GM21423 (cell line): ENCODE measurements at regions not wholly inside any gene's neighbourhood (a gene's known extent, or its start where the extent isn't known, plus 50 kb on each side); places are given as distances from the start of the nearest gene placed in this dataset.
"Not testable (repeated sequence)": the region's sequence is repeated elsewhere in the genome, so short reads cannot be mapped to it uniquely, and the experiment has no call there.

ENCODE experiments used
- ATAC-seq: cut with Tn5 transposase; IDR thresholded peaks from one replicate; pipeline ENCODE4 v1.9.1; 2021; ENCODE audit warnings: mild to moderate bottlenecking, moderate library complexity; ENCODE audit not compliant: unreplicated experiment

DNA sequence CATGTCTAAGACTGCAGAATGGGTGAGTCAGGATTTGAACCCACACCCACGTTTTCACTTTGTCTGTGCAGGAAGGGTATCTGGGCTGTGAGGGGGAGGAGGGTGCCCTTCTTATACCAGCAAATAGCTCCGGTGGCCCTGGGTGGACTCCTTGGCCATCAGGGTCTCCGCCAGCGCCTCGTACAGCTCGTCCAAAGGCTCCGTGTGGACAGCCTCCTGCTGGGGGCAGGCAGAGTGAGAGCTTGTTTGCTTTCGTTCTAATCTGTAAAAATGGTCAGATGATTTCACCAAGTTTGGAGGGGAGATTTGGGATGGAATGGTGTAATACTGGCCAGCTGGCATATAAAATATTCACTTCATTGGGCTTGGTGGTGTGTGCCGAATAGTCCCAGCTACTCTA lies 111.7 kb upstream of the CCZ1B start:
- ATAC-seq, result not testable (repeated sequence)

GRCh38 chr7:6938284-6938683 lies 112.2 kb upstream of the CCZ1B start:
- not testable (repeated sequence) for ATAC-seq

GRCh38 chr7:6939126-6939525 lies 113.1 kb upstream of the CCZ1B start:
- ATAC-seq, result not testable (repeated sequence)

GRCh38 chr7:6939896-6940295 lies 113.8 kb upstream of the CCZ1B start:
- not testable (repeated sequence) for ATAC-seq

DNA sequence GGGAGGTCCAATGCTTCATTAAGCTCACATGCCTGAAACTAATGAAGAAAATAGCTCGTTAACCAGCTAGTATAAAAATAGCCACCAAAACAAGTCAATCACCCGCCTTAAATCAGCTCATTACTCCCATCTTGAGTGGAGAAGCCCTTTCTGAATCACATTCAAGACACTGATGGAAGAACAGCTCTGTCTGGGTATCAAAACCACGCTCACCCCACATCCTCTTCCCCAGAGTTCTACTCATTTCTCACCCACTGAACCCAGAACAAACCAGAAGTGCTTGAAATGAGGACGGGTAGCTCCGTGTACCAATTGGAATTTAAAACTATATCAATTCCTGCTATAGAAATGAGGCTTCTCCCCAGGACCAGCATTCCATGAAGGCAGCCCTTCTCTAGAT lies 120.8 kb upstream of the CCZ1B start:
- ATAC-seq, result not testable (repeated sequence)

- ATAC-seq, result not testable (repeated sequence)
These were observed 124.2 kb upstream of the CCZ1B start for GRCh38 chr7:6950231-6950630.

DNA sequence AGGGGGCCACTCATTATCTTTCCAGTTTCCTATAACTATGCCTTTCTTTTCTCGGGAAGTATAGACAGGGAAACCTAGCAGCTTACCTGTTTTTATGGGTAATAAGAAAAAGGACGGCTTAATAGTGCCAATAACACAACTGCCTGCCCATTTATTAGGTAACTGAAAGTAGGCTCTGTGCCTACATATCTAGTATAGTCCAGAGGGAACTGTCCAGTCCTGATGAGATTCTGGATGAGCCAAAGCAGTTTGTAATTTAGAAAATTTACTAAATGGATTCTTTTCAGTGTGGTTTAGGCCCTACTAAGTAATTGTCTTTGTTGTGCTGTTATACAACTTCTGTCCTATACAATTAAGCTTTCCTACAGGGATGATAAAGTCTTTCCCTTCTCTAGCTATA lies 125.5 kb upstream of the CCZ1B start:
- ATAC-seq, result not testable (repeated sequence)

DNA sequence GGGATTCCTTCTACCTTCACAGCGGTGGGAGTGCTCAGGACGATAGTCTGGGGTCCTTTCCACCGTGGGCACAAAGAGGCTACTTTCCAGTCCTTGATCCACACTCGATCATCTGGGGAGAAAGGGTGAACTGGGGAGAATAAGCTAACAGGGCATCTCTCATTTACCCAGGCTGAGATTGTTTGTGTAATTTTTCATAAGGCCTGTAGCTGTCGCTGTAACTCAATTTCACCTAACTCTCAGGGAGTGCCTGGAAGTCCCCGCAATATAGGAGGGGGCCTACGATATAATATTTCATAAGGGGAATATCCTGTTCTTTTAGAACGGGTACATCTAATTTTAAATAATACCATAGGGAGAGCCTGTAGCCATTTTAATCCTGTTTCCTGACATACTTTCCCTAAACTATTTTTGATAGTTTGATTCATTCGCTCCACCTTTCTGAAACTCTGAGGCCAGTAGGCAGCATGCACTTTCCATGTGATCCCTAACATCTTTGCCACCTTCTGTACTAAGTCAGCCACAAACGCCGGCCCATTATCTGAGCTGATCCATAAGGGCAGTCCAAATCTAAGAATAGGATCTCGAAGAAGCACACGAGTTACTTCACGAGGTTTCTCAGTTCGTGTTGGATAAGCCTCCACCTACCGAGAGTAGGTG lies 127.2 kb upstream of the CCZ1B start:
- ATAC-seq, result not testable (repeated sequence)

DNA sequence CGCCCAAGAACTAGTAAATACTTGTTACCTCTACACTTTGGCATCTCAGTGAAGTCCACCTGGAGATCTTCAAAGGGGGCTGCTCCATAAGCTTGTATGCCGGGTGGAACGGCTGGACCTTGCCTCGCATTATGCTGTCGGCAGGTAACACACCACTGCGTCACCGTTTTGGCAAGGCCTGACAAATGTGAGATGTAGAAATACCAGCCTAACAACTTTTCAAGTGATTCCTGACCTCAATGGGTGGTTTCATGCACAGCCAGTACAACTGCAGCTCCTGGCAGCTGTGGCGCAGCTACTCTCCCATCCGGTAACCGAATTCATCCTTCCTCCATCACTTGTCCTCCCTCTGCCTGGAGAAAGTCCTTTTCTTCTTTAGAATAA lies 127.7 kb upstream of the CCZ1B start:
- ATAC-seq, result not testable (repeated sequence)

DNA sequence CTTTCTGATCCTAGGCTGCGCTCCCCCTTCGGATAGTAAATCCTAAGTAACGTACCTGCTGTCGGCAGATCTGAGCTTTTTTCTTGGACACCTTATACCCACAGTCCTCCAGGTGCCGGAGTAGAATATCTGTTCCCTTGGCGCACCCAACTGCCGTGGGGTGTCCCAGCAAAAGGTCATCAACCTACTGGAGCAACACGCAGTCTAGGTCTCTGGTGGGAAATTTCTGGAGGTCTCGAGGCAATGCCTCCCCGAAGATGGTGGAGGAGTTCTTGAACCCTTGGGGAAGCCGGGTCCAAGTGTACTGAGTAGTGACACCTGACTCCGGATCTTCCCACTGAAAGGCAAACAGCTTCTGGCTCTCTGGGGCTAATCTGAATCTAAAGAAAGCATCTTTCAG lies 129.3 kb upstream of the CCZ1B start:
- not testable (repeated sequence) for ATAC-seq

DNA sequence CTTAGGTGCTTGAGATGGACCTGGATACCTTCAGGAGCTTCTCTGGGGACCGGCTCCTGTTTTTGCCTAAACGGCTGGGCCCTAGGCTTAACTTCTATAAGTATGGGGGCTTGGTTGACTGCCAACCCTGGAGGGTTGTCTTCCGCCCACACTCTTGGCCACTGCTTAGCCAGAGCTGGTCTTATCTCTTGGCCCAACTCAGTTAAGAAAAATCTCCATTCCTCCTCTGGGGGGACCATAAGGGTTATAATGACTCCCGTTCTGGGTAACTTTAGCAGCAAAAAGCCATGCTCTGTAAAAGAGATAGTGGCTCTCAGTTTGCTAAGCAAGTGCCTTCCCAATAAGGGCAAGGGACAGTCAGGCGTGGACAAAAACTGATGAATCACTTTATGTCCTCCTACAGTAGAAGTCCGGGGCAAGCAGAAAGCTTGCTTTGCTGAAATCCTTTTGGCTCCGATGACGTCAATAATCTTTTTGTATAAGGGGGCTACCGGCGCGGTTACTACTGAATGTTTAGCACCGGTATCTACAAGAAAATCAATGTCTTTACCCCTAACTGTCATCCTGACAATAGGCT lies 130.0 kb upstream of the CCZ1B start:
- not testable (repeated sequence) for ATAC-seq

GRCh38 chr7:6958371-6958770 lies 132.3 kb upstream of the CCZ1B start:
- ATAC-seq, result not testable (repeated sequence)

- not testable (repeated sequence) for ATAC-seq
These were observed 133.9 kb upstream of the CCZ1B start for GRCh38 chr7:6959942-6960341.

DNA sequence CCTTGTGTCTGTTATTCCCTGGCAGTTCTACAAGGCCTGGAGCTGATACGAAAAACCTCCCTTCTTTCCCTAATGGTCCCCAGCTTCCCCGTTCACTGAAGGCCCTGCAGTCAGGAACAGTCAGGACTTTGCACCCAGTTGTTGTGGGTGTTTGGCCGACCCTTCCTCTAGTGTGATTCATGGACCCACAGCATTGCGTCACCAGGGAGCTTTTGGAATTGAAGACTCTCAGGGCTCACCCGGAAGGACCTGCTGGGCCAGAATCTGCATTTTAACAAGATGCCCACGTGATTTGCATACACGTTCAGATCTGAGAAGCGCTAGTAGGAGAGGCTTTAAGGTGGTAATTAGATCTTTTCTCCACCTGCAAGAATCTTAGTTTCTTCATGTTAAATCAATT lies 136.8 kb upstream of the CCZ1B start:
- ATAC-seq, result not testable (repeated sequence)

GRCh38 chr7:6965051-6965450 lies 139.0 kb upstream of the CCZ1B start:
- ATAC-seq, result not testable (repeated sequence)

DNA sequence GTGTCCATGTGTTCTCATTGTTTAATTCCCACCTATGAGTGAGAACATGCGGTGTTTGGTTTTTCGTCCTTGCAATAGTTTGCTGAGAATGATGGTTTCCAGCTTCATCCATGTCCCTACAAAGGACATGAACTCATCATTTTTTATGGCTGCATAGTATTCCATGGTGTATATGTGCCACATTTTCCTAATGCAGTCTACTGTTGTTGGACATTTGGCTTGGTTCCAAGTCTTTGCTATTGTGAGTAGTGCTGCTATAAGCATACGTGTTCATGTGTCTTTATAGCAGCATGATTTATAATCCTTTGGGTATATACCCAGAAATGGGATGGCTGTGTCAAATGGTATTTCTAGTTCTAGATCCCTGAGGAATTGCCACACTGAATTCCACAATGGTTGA lies 144.1 kb upstream of the CCZ1B start:
- not testable (repeated sequence) for ATAC-seq

GRCh38 chr7:6974876-6975275 lies 148.8 kb upstream of the CCZ1B start:
- ATAC-seq, result not testable (repeated sequence)

DNA sequence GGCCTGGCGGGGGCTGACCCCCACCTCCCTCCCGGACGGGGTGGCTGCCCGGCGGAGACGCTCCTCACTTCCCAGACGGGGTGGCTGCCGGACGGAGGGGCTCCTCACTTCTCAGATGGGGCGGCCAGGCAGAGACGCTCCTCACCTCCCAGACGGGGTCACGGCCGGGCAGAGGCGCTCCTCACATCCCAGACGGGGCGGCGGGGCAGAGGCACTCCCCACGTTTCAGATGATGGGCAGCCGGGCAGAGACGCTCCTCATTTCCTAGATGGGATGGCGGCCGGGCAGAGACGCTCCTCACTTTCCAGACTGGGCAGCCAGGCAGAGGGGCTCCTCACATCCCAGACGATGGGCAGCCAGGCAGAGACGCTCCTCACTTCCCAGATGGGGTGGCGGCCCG lies 149.3 kb upstream of the CCZ1B start:
- ATAC-seq, result not testable (repeated sequence)

DNA sequence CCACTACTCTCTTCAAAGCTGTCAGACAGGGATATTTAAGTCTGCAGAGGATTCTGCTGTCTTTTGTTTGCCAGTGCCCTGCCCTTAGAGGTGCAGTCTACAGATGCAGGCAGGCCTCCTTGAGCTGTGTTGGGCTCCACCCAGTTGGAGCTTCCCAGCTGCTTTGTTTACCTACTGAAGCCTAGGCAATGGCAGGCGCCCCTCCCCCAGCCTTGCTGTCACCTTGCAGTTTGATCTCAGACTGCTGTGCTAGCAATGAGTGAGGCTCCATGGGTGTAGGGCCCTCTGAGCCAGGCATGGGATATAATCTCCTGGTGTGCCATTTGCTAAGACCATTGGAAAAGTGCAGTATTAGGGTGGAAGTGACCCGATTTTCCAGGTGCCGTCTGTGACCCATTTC lies 151.3 kb upstream of the CCZ1B start:
- ATAC-seq, result not testable (repeated sequence)

- not testable (repeated sequence) for ATAC-seq
These were observed 152.3 kb upstream of the CCZ1B start for GRCh38 chr7:6978326-6978725.

DNA sequence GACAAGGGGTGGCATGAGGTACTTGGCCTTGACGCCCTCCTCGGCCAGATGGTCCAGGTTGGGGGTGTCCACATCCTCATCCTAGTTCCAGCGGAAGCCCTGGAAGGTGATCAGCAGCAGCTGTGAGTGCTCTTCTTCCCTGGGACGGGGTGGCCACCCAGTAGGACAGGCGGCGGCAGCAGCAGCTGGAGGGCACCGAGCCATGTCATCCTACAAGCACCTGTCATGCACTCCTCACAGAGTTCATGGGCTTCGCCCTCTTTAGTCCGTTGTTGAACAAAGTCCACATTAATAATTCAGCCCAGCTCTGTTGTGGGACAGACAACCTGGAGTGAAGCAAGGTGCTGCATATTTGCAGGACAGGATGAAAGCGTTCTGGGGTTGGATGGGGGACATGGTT lies 153.4 kb upstream of the CCZ1B start:
- not testable (repeated sequence) for ATAC-seq

DNA sequence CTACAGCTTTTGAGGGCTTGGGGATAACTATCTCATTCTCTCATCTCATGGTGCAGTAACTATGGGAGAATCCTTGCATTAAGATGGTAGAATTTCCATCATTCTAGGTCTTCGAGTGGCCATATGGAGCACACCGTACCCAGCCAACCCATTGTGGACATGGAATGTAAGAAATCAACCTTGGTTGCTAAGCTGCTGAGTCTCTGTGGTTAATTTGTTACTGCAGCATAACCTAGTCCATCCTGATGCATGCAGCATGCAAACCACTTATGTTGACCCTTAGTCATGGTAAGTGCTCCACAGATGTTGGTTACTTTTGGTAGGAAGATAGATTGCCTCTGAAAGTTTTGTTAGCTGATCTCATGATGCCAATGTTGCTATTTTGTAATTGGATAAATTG lies 156.3 kb upstream of the CCZ1B start:
- ATAC-seq, result not testable (repeated sequence)

- not testable (repeated sequence) for ATAC-seq
These were observed 160.8 kb upstream of the CCZ1B start for GRCh38 chr7:6986892-6987291.
